ENCODE measurements at regions not wholly inside any gene's neighbourhood (a gene's known extent, or its start where the extent isn't known, plus 50 kb on each side); places are given as distances from the start of the nearest gene placed in this dataset.

DNA sequence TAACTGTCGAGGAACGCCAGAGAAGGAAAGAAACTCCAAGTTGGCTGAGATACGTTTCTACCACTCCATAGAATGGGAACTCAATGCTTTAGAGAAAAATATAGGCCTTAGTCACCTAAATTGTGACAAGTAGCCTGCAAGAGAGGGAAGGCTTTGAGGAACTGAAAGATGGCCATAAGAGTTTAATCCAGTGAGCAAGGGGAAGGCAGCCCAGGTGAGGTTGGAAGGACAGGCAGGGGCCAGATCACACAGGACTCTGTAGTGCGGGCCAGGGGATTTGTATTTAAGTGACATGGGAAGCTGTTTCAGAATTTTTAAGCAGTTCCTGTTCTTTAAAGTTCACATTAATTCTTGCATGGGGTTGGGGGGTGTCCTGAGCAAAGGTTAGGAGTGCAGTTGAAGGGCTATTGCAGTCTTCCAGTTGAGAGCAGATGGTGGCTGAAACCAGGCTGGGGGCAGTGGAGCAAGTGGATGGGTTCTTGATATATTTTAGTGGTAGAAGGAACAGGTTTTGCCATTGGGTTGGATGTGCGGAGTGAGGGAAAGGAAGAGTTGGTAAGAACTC is 138.9 kb upstream of the PELI1 start:
- peak overlapping the region; percentile 83 for H3K4me2 ChIP-seq (ENCODE audit: low read depth, low read length)

GRCh38 chr2:64283641-64284361 is 139.6 kb upstream of the PELI1 start:
- Histone ChIP-seq H3K4me3 (ENCODE audit: low read length) (peak overlapping the region; percentile 40), H3K79me2 (ENCODE audit: low read length) (no peaks in the 10 kb centered on the region), H3K27me3 (replicated peaks; ENCODE audit: insufficient read depth, low read length) (no peaks in the 10 kb centered on the region), H2AFZ (ENCODE audit: low read length) (peak overlapping the region; percentile 81), H3K4me1 (ENCODE audit: low read length) (peaks cover 16% of the 10 kb centered on the region), H3K4me2 (ENCODE audit: low read depth, low read length) (peak overlapping the region; percentile 83), H3K27ac (ENCODE audit: low read length) (peak overlapping the region; percentile 59; the same call in 1 of the 2 replicates), H3K9me3 (replicated peaks; ENCODE audit: insufficient read depth, low read length) (no peaks in the 10 kb centered on the region), H4K20me1 (ENCODE audit: insufficient read depth, low read length) (no peaks in the 10 kb centered on the region), H3F3A (ENCODE audit: insufficient read depth, low read length) (no peaks in the 10 kb centered on the region), H3K36me3 (replicated peaks; ENCODE audit: insufficient read depth, low read length) (no peaks in the 10 kb centered on the region), H3K9ac (ENCODE audit: low read length) (0 out of 2 replicates have a peak overlapping the region, but pooled peaks have one; percentile 23), H3K9me2 (replicated peaks; ENCODE audit: insufficient read depth, low read length) (no peaks in the 10 kb centered on the region)
- TF ChIP-seq EZH2 (optimal IDR thresholded peaks at IDR 0.05; ENCODE audit: low read depth, low read length) (no peak), CTCF (IDR thresholded peaks at IDR 0.05; ENCODE audit: low read length) (no peak), EZH2phosphoT487 (IDR thresholded peaks at IDR 0.05; ENCODE audit: low read length) (no peak)
- peak; percentile 66 for DNase-seq

More for the DNA sequence above, 138.9 kb upstream of the PELI1 start:
- no peaks in the 10 kb centered on the region for H3K27me3 ChIP-seq (replicated peaks; ENCODE audit: insufficient read depth, low read length)
- H3K4me3 ChIP-seq (ENCODE audit: low read length): peak overlapping the region; percentile 40
- H3K36me3 ChIP-seq (replicated peaks; ENCODE audit: insufficient read depth, low read length): no peaks in the 10 kb centered on the region
- no peak for DNase-seq
- no peaks in the 10 kb centered on the region for H3K79me2 ChIP-seq (ENCODE audit: low read length)
- no peaks in the 10 kb centered on the region for H3F3A ChIP-seq (ENCODE audit: insufficient read depth, low read length)
- no peaks in the 10 kb centered on the region for H3K9me2 ChIP-seq (replicated peaks; ENCODE audit: insufficient read depth, low read length)
- H3K9me3 ChIP-seq (replicated peaks; ENCODE audit: insufficient read depth, low read length): no peaks in the 10 kb centered on the region
- peak overlapping the region; percentile 59; the same call in 1 of the 2 replicates for H3K27ac ChIP-seq (ENCODE audit: low read length)
- H4K20me1 ChIP-seq (ENCODE audit: insufficient read depth, low read length): no peaks in the 10 kb centered on the region
- no peak for TF ChIP-seq EZH2 (optimal IDR thresholded peaks at IDR 0.05; ENCODE audit: low read depth, low read length)
- H3K4me1 ChIP-seq (ENCODE audit: low read length): peaks cover 17% of the 10 kb centered on the region
- H2AFZ ChIP-seq (ENCODE audit: low read length): peak overlapping the region; percentile 81
- 0 out of 2 replicates have a peak overlapping the region, but pooled peaks have one; percentile 7 for H3K9ac ChIP-seq (ENCODE audit: low read length)

DNA sequence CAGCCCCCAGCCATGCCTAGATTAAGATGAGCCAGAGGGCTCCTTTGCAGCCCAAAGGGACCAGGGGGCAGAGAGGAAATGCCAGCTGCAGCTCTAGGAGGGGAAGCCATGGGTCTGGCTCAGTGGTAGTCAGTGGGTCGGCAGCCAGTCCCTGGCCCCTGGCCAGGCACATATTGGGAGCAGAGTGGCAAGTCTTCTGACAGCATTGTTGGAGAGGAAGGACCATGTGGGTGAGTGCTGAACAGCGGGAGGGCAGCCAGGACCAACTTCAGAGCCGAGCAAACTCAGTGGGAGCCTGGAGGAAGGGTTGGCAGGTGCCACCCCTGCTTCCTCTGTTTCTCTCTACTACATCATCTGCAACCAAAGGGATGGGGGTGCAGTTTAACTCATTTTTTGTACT is 140.5 kb upstream of the PELI1 start:
- H2AFZ ChIP-seq (ENCODE audit: low read length): no peak overlapping the region
- H3K79me2 ChIP-seq (ENCODE audit: low read length): no peaks in the 10 kb centered on the region
- no peaks in the 10 kb centered on the region for H3F3A ChIP-seq (ENCODE audit: insufficient read depth, low read length)
- no peak overlapping the region for H3K4me3 ChIP-seq (ENCODE audit: low read length)
- H3K4me2 ChIP-seq (ENCODE audit: low read depth, low read length): no peak overlapping the region
- H3K9me2 ChIP-seq (replicated peaks; ENCODE audit: insufficient read depth, low read length): no peaks in the 10 kb centered on the region
- no peaks in the 10 kb centered on the region for H3K27me3 ChIP-seq (replicated peaks; ENCODE audit: insufficient read depth, low read length)
- no peaks in the 10 kb centered on the region for H3K9me3 ChIP-seq (replicated peaks; ENCODE audit: insufficient read depth, low read length)
- no peaks in the 10 kb centered on the region for H4K20me1 ChIP-seq (ENCODE audit: insufficient read depth, low read length)
- H3K9ac ChIP-seq (ENCODE audit: low read length): no peak overlapping the region
- no peak overlapping the region for H3K27ac ChIP-seq (ENCODE audit: low read length)
- TF ChIP-seq CTCF (IDR thresholded peaks at IDR 0.05; ENCODE audit: low read length) (no peak), EZH2 (optimal IDR thresholded peaks at IDR 0.05; ENCODE audit: low read depth, low read length) (no peak), EZH2phosphoT487 (IDR thresholded peaks at IDR 0.05; ENCODE audit: low read length) (no peak)
- no peak for DNase-seq
- no peaks in the 10 kb centered on the region for H3K36me3 ChIP-seq (replicated peaks; ENCODE audit: insufficient read depth, low read length)
- H3K4me1 ChIP-seq (ENCODE audit: low read length): peaks cover 16% of the 10 kb centered on the region
